HG02642 (cell line): ENCODE measurements at regions not wholly inside any gene's neighbourhood (a gene's known extent, or its start where the extent isn't known, plus 50 kb on each side); places are given as distances from the start of the nearest gene placed in this dataset.

Source experiments
- ATAC-seq: cut with Tn5 transposase; IDR thresholded peaks from one replicate; pipeline ENCODE4 v1.9.1; 2021; ENCODE audit warnings: mild to moderate bottlenecking; ENCODE audit not compliant: unreplicated experiment, poor library complexity

- ATAC-seq: no peak
Measured at GRCh38 chr2:63772061-63772460, 69.6 kb upstream of the UGP2 start.

- no peak for ATAC-seq
Measured at GRCh38 chr2:63775191-63775590, 66.5 kb upstream of the UGP2 start.

GRCh38 chr2:63776382-63776781 lies 65.3 kb upstream of the UGP2 start:
- ATAC-seq: no peak

- no peak for ATAC-seq
Measured at GRCh38 chr2:63777816-63778215, 63.9 kb upstream of the UGP2 start.

- no peak for ATAC-seq
Measured at GRCh38 chr2:63778391-63778790, 63.3 kb upstream of the UGP2 start.

GRCh38 chr2:63780518-63781155 lies 61.1 kb upstream of the UGP2 start:
- ATAC-seq: no peak

GRCh38 chr2:63784461-63784860 lies 57.2 kb upstream of the UGP2 start:
- ATAC-seq: no peak

- no peak for ATAC-seq
Measured at GRCh38 chr2:63785096-63785495, 56.6 kb upstream of the UGP2 start.

- no peak for ATAC-seq
Measured at GRCh38 chr2:63786471-63786870, 55.2 kb upstream of the UGP2 start.

- ATAC-seq: no peak
Measured at GRCh38 chr2:63788071-63788470, 53.6 kb upstream of the UGP2 start.

GRCh38 chr2:63789338-63790020 lies 52.2 kb upstream of the UGP2 start:
- ATAC-seq: no peak

- no peak for ATAC-seq
Measured at GRCh38 chr2:63790491-63790890, 51.2 kb upstream of the UGP2 start.

- ATAC-seq: no peak
Measured at GRCh38 chr2:63790906-63791305, 50.8 kb upstream of the UGP2 start.

- ATAC-seq: no peak
Measured at GRCh38 chr2:63791387-63791786, 50.3 kb upstream of the UGP2 start.
